SK-N-SH (cell line): ENCODE measurements at regions not wholly inside any gene's neighbourhood (a gene's known extent, or its start where the extent isn't known, plus 50 kb on each side); places are given as distances from the start of the nearest gene placed in this dataset.
A peak's percentile ranks its signal among the peaks of the same experiment; 100 is the strongest.

Source experiments
- CTCF ChIA-PET: fragments of 300-600, 350-600 bp; formaldehyde crosslinking; extraction: SDS; loops from one replicate; lab custom pipeline; 2021; lab: Yijun Ruan, JAX
- POLR2A ChIA-PET: fragments of 350-600 bp; sonication (Branson Sonifier 250); formaldehyde crosslinking; extraction: SDS; loops from one replicate; lab custom pipeline; 2020; ENCODE audit warnings: antibody characterized with exemption, inconsistent platforms; lab: Yijun Ruan, JAX
- DNase-seq: peaks from one replicate; pipeline ENCODE4 v3.0.0; 2012
- H2AFZ ChIP-seq: fragments of 200-600 bp; sonication (generic); 2 replicates; pipeline ENCODE4 v1.8.1; 2016; ENCODE audit warnings: antibody characterized with exemption, mild to moderate bottlenecking, low read depth
- H3F3A ChIP-seq: fragments of 200-600 bp; sonication (generic); replicated peaks from 2 replicates; pipeline ENCODE3; 2016; ENCODE audit warnings: antibody characterized with exemption, mild to moderate bottlenecking; ENCODE audit not compliant: insufficient read depth
- H3K27ac ChIP-seq, 2 experiments: fragments of 200-500 bp in 1 of 2; fragments of 200-600 bp in 1 of 2; sonication (Bioruptor generic) in 1 of 2; sonication (generic), shearing (Covaris generic) in 1 of 2; 2 replicates each; pipeline versions ENCODE4 v1.5.1 to v1.6.1; 2014 to 2016; ENCODE audit warnings: low read depth in 2 of 2, inconsistent platforms in 1 of 2, low read length in 1 of 2, mild to moderate bottlenecking in 1 of 2, mixed read lengths in 1 of 2
- H3K27me3 ChIP-seq: fragments of 200-600 bp; sonication (generic), shearing (Covaris generic); 2 replicates; pipeline ENCODE4 v1.6.1; 2016; ENCODE audit warnings: mixed run types; ENCODE audit not compliant: insufficient read depth
- H3K36me3 ChIP-seq, 2 experiments: fragments of 200-500 bp in 1 of 2; fragments of 200-600 bp in 1 of 2; sonication (Bioruptor generic) in 1 of 2; sonication (generic) in 1 of 2; replicated peaks in 1 of 2; 2 replicates each; pipeline versions ENCODE3 to v1.5.1; 2014 to 2016; ENCODE audit warnings: low read length in 1 of 2, mild to moderate bottlenecking in 1 of 2; ENCODE audit not compliant: insufficient read depth in 2 of 2, control insufficient read depth in 1 of 2
- H3K4me1 ChIP-seq, 2 experiments: fragments of 200-500 bp in 1 of 2; fragments of 200-600 bp in 1 of 2; sonication (Bioruptor generic) in 1 of 2; sonication (generic), shearing (Covaris generic) in 1 of 2; 2 replicates each; pipeline versions ENCODE4 v1.5.1 to v1.6.1; 2014 to 2016; ENCODE audit warnings: low read depth in 1 of 2, low read length in 1 of 2, mixed run types in 1 of 2; ENCODE audit not compliant: insufficient read depth in 2 of 2, control insufficient read depth in 1 of 2
- H3K4me2 ChIP-seq: fragments of 200-600 bp; sonication (generic), shearing (Covaris generic); 2 replicates; pipeline ENCODE4 v1.6.1; 2017; ENCODE audit warnings: mixed run types
- H3K4me3 ChIP-seq, 2 experiments: fragments of 200-500 bp in 1 of 2; fragments of 200-600 bp in 1 of 2; sonication (Bioruptor generic) in 1 of 2; sonication (generic), shearing (Covaris generic) in 1 of 2; 2 replicates each; pipeline versions ENCODE4 v1.5.1 to v1.8.1; 2014 to 2016; ENCODE audit warnings: low read depth in 2 of 2, inconsistent platforms in 1 of 2, low read length in 1 of 2, mild to moderate bottlenecking in 1 of 2, mixed read lengths in 1 of 2, moderate library complexity in 1 of 2
- H3K79me2 ChIP-seq: fragments of 200-600 bp; sonication (generic); 2 replicates; pipeline ENCODE4 v1.8.1; 2017; ENCODE audit warnings: mild to moderate bottlenecking; ENCODE audit not compliant: insufficient read depth
- H3K9ac ChIP-seq: fragments of 200-600 bp; sonication (generic); 2 replicates; pipeline ENCODE4 v1.6.1; 2017; ENCODE audit warnings: mixed run types
- H3K9me2 ChIP-seq: fragments of 200-600 bp; sonication (generic); 2 replicates; pipeline ENCODE4 v1.6.1; 2017; ENCODE audit warnings: mixed run types
- H3K9me3 ChIP-seq: fragments of 200-600 bp; sonication (generic); 2 replicates; pipeline ENCODE4 v1.6.1; 2017; ENCODE audit warnings: mixed run types, mild to moderate bottlenecking, moderate library complexity
- H4K20me1 ChIP-seq: fragments of 200-600 bp; sonication (generic); 2 replicates; pipeline ENCODE4 v1.6.1; 2017; ENCODE audit warnings: mild to moderate bottlenecking, mixed run types; ENCODE audit not compliant: insufficient read depth
- CHD2 ChIP-seq: fragments of 150-350 bp; IDR thresholded peaks from 2 replicates; pipeline ENCODE4 v1.6.1; 2018; ENCODE audit warnings: low read length; ENCODE audit not compliant: partially characterized antibody
- CTCF ChIP-seq: fragments of 200-600 bp; sonication (generic); IDR thresholded peaks from 2 replicates; pipeline ENCODE4 v1.6.1; 2017; ENCODE audit warnings: antibody characterized with exemption, mild to moderate bottlenecking, moderate library complexity
- ELF1 ChIP-seq: IDR thresholded peaks from 2 replicates; pipeline ENCODE4 v1.4.0; 2012
- EP300 ChIP-seq, 2 experiments: IDR thresholded peaks; 2 replicates each; pipeline versions ENCODE4 v1.4.0 to v1.6.1; 2012; ENCODE audit warnings: borderline replicate concordance in 1 of 2, low read depth in 1 of 2, low read length in 1 of 2
- FOSL2 ChIP-seq: IDR thresholded peaks from 2 replicates; pipeline ENCODE4 v1.4.0; 2012; ENCODE audit warnings: low read depth, mild to moderate bottlenecking, moderate library complexity, borderline replicate concordance
- FOXM1 ChIP-seq: IDR thresholded peaks from 2 replicates; pipeline ENCODE4 v1.4.0; 2012; ENCODE audit warnings: low read depth, mild to moderate bottlenecking
- GATA2 ChIP-seq: sonication (generic); formaldehyde crosslinking; IDR thresholded peaks from 2 replicates; pipeline ENCODE4 v1.5.0; 2020; ENCODE audit warnings: mild to moderate bottlenecking, missing genetic modification reagents
- JUND ChIP-seq: IDR thresholded peaks from 2 replicates; pipeline ENCODE4 v1.4.0; 2012
- MEF2A ChIP-seq: IDR thresholded peaks from 2 replicates; pipeline ENCODE4 v1.4.0; 2012; ENCODE audit warnings: low read depth, borderline replicate concordance
- MXI1 ChIP-seq: IDR thresholded peaks from 2 replicates; pipeline ENCODE4 v1.6.1; 2012; ENCODE audit warnings: mild to moderate bottlenecking, low read depth, low read length, improper control_type of control experiment
- NFIC ChIP-seq: IDR thresholded peaks from 2 replicates; pipeline ENCODE4 v1.4.0; 2012; ENCODE audit warnings: borderline replicate concordance
- NRF1 ChIP-seq: IDR thresholded peaks from 2 replicates; pipeline ENCODE4 v1.6.1; 2012; ENCODE audit warnings: low read depth, mild to moderate bottlenecking, low read length
- POLR2AphosphoS5 ChIP-seq: IDR thresholded peaks from 2 replicates; pipeline ENCODE4 v1.6.1; 2012; ENCODE audit warnings: low read depth, low read length
- RCOR1 ChIP-seq: fragments of 150-350 bp; IDR thresholded peaks from 2 replicates; pipeline ENCODE4 v1.6.1; 2017; ENCODE audit warnings: antibody characterized with exemption, low read length
- REST ChIP-seq: IDR thresholded peaks from 2 replicates; pipeline ENCODE4 v1.6.1; 2012; ENCODE audit warnings: mild to moderate bottlenecking, low read depth, low read length, moderate library complexity
- RFX5 ChIP-seq: IDR thresholded peaks from 2 replicates; pipeline ENCODE4 v1.6.1; 2012; ENCODE audit warnings: mild to moderate bottlenecking, improper control_type of control experiment, low read length
- RXRA ChIP-seq: IDR thresholded peaks from 2 replicates; pipeline ENCODE4 v1.4.0; 2012; ENCODE audit warnings: low read depth, mild to moderate bottlenecking, borderline replicate concordance
- SIN3A ChIP-seq: IDR thresholded peaks from 2 replicates; pipeline ENCODE4 v1.6.1; 2012; ENCODE audit warnings: low read depth, mild to moderate bottlenecking, low read length, moderate library complexity, borderline replicate concordance
- TAF1 ChIP-seq: IDR thresholded peaks from 2 replicates; pipeline ENCODE4 v1.6.1; 2012; ENCODE audit warnings: low read depth, mild to moderate bottlenecking, low read length, moderate library complexity, borderline replicate concordance
- TCF12 ChIP-seq: IDR thresholded peaks from 2 replicates; pipeline ENCODE4 v1.4.0; 2012
- TEAD4 ChIP-seq: IDR thresholded peaks from 2 replicates; pipeline ENCODE4 v1.4.0; 2012; ENCODE audit warnings: mild to moderate bottlenecking, borderline replicate concordance; ENCODE audit not compliant: insufficient read depth
- ZBTB33 ChIP-seq: IDR thresholded peaks from 2 replicates; pipeline ENCODE4 v1.4.0; 2012; ENCODE audit warnings: low read depth, borderline replicate concordance
- WGBS: methylation state at CpG from one replicate; pipeline ENCODE4 v1.1.6; 2017; ENCODE audit warnings: low lambda C conversion rate; 5-methylcytosine and 5-hydroxymethylcytosine counted together
- TF ChIP-seq, protein P1 (sequence below): IDR thresholded peaks from 2 replicates; pipeline ENCODE4; 2012
- TF ChIP-seq, protein P2 (sequence below): fragments of 150-350 bp; IDR thresholded peaks from 2 replicates; pipeline ENCODE4 v1.6.1; 2017; ENCODE audit warnings: antibody characterized with exemption, low read length, low read depth, borderline replicate concordance
- TF ChIP-seq, protein P3 (sequence below): IDR thresholded peaks from 2 replicates; pipeline ENCODE4 v1.4.0; 2012; ENCODE audit warnings: low read depth

- CTCF ChIA-PET: interaction anchor here (0.8 to 1.2 kb wide), 3 partner anchors 25 to 48 kb away, joined by 3 to 4 read pairs (median 3); no protein-coding TSS in a partner anchor
- Histone ChIP-seq H2AFZ (peak overlapping the region; percentile 67; the same call in 1 of the 2 replicates), H3F3A (peaks cover 8% of the 10 kb centered on the region), H3K9me2 (no peaks in the 10 kb centered on the region), H3K4me3 (no peak overlapping the region), H4K20me1 (no peaks in the 10 kb centered on the region), H3K79me2 (no peaks in the 10 kb centered on the region), H3K4me1 (peaks cover 21 to 29% of the 10 kb centered on the region in 2 experiments), H3K27ac (peak overlapping the region; percentile 58 to 93), H3K9ac (no peak overlapping the region), H3K9me3 (no peaks in the 10 kb centered on the region), H3K36me3 (no peaks in the 10 kb centered on the region), H3K4me2 (peak overlapping the region; percentile 57; the same call in 1 of the 2 replicates), H3K27me3 (no peaks in the 10 kb centered on the region)
- 7% methylated on average over 3 of the region's 3 CpGs for WGBS
- POLR2A ChIA-PET: interaction anchor here (1.0 kb wide), 1 partner anchor 135 kb away, joined by 4 read pairs; no protein-coding TSS in a partner anchor
- DNase-seq: peak; percentile 42
- TF ChIP-seq, protein P1, sequence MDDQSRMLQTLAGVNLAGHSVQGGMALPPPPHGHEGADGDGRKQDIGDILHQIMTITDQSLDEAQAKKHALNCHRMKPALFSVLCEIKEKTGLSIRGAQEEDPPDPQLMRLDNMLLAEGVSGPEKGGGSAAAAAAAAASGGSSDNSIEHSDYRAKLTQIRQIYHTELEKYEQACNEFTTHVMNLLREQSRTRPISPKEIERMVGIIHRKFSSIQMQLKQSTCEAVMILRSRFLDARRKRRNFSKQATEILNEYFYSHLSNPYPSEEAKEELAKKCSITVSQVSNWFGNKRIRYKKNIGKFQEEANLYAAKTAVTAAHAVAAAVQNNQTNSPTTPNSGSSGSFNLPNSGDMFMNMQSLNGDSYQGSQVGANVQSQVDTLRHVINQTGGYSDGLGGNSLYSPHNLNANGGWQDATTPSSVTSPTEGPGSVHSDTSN: peak; percentile 98
- TF ChIP-seq RCOR1: peak; percentile 95
- peak; percentile 81; the same call in 1 of the 2 replicates for TF ChIP-seq MXI1
- peak; percentile 99 for TF ChIP-seq JUND
- peak; percentile 97 for TF ChIP-seq GATA2
- TF ChIP-seq TAF1: peak; percentile 34; the same call in 1 of the 2 replicates
- TF ChIP-seq TEAD4: peak; percentile 96
- TF ChIP-seq ZBTB33: peak; percentile 73; the same call in 1 of the 2 replicates
- peak; percentile 93 for TF ChIP-seq FOSL2
- no peak for TF ChIP-seq RFX5
- TF ChIP-seq EP300 (IDR thresholded peaks at IDR 0.05; ENCODE audit: borderline replicate concordance in 1 of 2, low read depth in 1 of 2, low read length in 1 of 2): peak; percentile 98 to 99
- no peak for TF ChIP-seq CTCF
- TF ChIP-seq NFIC: peak; percentile 85
- TF ChIP-seq ELF1: no peak
- TF ChIP-seq POLR2AphosphoS5: peak; percentile 98
- TF ChIP-seq, protein P2, sequence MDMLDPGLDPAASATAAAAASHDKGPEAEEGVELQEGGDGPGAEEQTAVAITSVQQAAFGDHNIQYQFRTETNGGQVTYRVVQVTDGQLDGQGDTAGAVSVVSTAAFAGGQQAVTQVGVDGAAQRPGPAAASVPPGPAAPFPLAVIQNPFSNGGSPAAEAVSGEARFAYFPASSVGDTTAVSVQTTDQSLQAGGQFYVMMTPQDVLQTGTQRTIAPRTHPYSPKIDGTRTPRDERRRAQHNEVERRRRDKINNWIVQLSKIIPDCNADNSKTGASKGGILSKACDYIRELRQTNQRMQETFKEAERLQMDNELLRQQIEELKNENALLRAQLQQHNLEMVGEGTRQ: no peak
- no peak for TF ChIP-seq REST
- TF ChIP-seq MEF2A: peak; percentile 71
- TF ChIP-seq TCF12: peak; percentile 100
- TF ChIP-seq, protein P3, sequence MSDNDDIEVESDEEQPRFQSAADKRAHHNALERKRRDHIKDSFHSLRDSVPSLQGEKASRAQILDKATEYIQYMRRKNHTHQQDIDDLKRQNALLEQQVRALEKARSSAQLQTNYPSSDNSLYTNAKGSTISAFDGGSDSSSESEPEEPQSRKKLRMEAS: peak; percentile 47; the same call in 1 of the 2 replicates
- TF ChIP-seq NRF1: no peak
- peak; percentile 89; the same call in 1 of the 2 replicates for TF ChIP-seq FOXM1
- TF ChIP-seq SIN3A: peak; percentile 92
- peak; percentile 88 for TF ChIP-seq CHD2
- TF ChIP-seq RXRA: peak; percentile 78
Observed at GRCh38 chr5:102622262-102622661, 123.5 kb upstream of the SLCO6A1 start.
